Bronchial epithelial cell (primary cell): ENCODE measurements at regions not wholly inside any gene's neighbourhood (a gene's known extent, or its start where the extent isn't known, plus 50 kb on each side); places are given as distances from the start of the nearest gene placed in this dataset.

ENCODE experiments used
- DNase-seq: peaks from one replicate; pipeline ENCODE4 v3.0.0-alpha.2; 2010; ENCODE audit warnings: low read depth
- FAIRE-seq: peaks from 2 replicates; lab custom pipeline; 2011; peaks lifted over from hg19 to GRCh38; lab: Jason Lieb, UNC
- H3K27me3 ChIP-seq: 2 replicates; pipeline ENCODE4 v1.5.1; 2011; ENCODE audit warnings: low read length; ENCODE audit not compliant: control insufficient read depth, insufficient read depth
- H3K36me3 ChIP-seq: 2 replicates; pipeline ENCODE4 v1.5.1; 2011; ENCODE audit warnings: low read length; ENCODE audit not compliant: control insufficient read depth, insufficient read depth
- H3K4me3 ChIP-seq: 2 replicates; pipeline ENCODE4 v1.5.1; 2011; ENCODE audit warnings: mild to moderate bottlenecking, low read depth, low read length, control low read depth
- CTCF ChIP-seq: IDR thresholded peaks from 2 replicates; pipeline ENCODE4 v1.5.1; 2011; ENCODE audit warnings: mild to moderate bottlenecking, moderate library complexity, low read length, control low read depth, inconsistent platforms; ENCODE audit not compliant: insufficient read depth, severe bottlenecking

DNA sequence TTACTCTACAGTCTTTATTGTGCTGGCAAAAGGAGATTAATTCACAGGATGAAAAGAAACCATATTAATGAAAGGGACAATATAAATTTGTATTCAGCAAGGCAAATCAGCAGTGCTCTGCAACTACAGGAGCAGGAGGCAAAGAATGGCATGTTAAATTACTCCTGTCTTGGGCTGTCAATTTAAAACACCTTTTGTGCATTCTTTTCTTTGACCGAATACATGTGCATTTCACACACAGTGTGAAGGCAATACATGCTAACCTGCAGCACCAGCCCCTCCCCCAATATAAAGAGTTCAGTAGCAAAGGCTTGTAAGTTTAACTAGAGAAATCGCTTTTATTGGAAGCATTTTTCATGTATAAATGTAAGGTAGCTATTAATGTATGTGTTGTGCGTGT, 275.2 kb upstream of the TOPAZ1 start:
- H3K4me3 ChIP-seq, result no peak overlapping the region
- H3K36me3 ChIP-seq, result no peaks in the 10 kb centered on the region
- no peak for TF ChIP-seq CTCF
- H3K27me3 ChIP-seq, result peaks cover 6% of the 10 kb centered on the region
- FAIRE-seq, result no peak
- DNase-seq, result no peak

- Histone ChIP-seq H3K36me3 (no peaks in the 10 kb centered on the region), H3K4me3 (no peak overlapping the region)
- no peak for DNase-seq
These were observed 273.2 kb upstream of the TOPAZ1 start for GRCh38 chr3:43968465-43968864.

GRCh38 chr3:43969944-43970343, 271.7 kb upstream of the TOPAZ1 start:
- Histone ChIP-seq H3K4me3 (no peak overlapping the region), H3K27me3 (peaks cover 6% of the 10 kb centered on the region), H3K36me3 (no peaks in the 10 kb centered on the region)
- no peak for DNase-seq
- no peak for FAIRE-seq
- TF ChIP-seq CTCF, result no peak

More at GRCh38 chr3:43968465-43968864, 273.2 kb upstream of the TOPAZ1 start:
- TF ChIP-seq CTCF, result no peak
- peak; percentile 36 for FAIRE-seq
- H3K27me3 ChIP-seq, result peaks cover 6% of the 10 kb centered on the region

DNA sequence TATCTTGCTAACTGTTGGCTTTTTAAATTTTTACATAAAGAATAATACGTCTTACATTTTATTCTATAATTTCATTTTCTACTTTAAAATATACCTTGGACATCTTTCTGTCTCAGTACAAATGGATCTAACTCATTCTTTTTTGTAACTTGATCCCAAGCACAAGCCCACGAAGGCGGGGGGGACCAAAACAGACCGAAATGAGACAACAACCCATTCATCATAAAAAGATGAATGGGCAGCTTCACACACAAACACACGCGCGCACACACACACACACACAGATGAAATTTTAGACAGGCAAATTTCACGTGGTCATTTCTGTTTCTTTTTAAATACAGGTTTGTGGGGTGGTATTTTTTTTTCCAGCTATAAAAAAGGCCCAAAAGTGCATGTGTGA, 271.3 kb upstream of the TOPAZ1 start:
- Histone ChIP-seq H3K27me3 (peaks cover 6% of the 10 kb centered on the region), H3K36me3 (no peaks in the 10 kb centered on the region), H3K4me3 (no peak overlapping the region)
- TF ChIP-seq CTCF, result no peak
- FAIRE-seq (no peak), DNase-seq (no peak)

- FAIRE-seq (no peak), DNase-seq (no peak)
- no peak for TF ChIP-seq CTCF
- peaks cover 6% of the 10 kb centered on the region for H3K27me3 ChIP-seq
- no peaks in the 10 kb centered on the region for H3K36me3 ChIP-seq
- H3K4me3 ChIP-seq, result no peak overlapping the region
These were observed 270.8 kb upstream of the TOPAZ1 start for GRCh38 chr3:43970920-43971319.

- peaks cover 6% of the 10 kb centered on the region for H3K27me3 ChIP-seq
- no peak for TF ChIP-seq CTCF
- H3K36me3 ChIP-seq, result no peaks in the 10 kb centered on the region
- DNase-seq (no peak), FAIRE-seq (no peak)
- no peak overlapping the region for H3K4me3 ChIP-seq
These were observed 270.2 kb upstream of the TOPAZ1 start for GRCh38 chr3:43971486-43971885.
